ENCODE measurements at regions not wholly inside any gene's neighbourhood (a gene's known extent, or its start where the extent isn't known, plus 50 kb on each side); places are given as distances from the start of the nearest gene placed in this dataset.
"Not testable (repeated sequence)": the region's sequence is repeated elsewhere in the genome, so short reads cannot be mapped to it uniquely, and the experiment has no call there.

DNA sequence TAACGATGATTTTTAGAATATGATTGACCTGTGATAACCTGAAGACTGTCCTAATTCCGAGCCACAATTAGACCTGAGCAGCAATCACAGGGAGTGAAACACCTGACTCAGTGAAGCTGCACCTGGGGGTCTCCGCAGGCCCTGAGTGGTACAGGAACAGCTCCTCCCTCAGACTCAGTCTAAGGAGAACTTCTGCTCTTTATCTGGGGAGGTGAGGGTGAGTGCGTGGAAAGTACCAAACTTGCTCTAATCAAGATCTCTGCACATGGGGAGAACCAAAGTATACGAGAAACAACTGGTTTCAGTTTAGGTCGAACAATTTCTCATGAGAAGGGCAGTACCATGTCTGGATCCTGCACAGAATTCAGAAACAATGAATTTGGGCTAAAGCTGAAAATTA, 555.3 kb downstream of the TMEM121 start:
- H3K9me3 ChIP-seq (ENCODE audit: control insufficient read depth, low read length); H3K4me3 ChIP-seq (ENCODE audit: extremely low read depth, insufficient read depth, low read length, poor library complexity, severe bottlenecking); H3K4me1 ChIP-seq (ENCODE audit: control insufficient read depth, insufficient read depth, low read length, poor library complexity, severe bottlenecking); H3K27ac ChIP-seq (ENCODE audit: low read depth, low read length, severe bottlenecking); H3K36me3 ChIP-seq (ENCODE audit: control insufficient read depth, insufficient read depth, low read length): not testable (repeated sequence)
- WGBS, 2 experiments (ENCODE audit: insufficient coverage in 2 of 2), result no CpG with 5 or more reads among the region's 6 CpGs

DNA sequence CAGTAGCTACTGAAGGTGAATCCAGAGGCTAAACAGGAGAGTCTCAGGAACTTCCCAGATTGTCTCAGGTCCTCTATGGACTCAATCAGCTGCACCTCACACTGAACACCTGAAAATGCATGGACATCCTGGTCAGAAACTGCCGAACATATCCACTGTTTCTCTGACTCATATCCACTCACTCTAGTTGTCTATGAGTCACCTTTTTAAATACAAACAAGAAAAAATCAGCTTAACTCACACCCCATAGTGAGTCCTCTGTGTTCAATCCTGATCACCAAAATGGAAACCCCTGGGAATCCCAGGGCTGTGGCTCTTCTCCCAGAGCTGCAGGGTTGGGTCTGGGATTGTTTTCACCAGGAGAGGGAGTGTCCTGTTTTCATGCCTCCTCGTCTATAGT, 556.7 kb downstream of the TMEM121 start:
- no peaks in the 10 kb centered on the region for H3K4me1 ChIP-seq (ENCODE audit: control insufficient read depth, insufficient read depth, low read length, poor library complexity, severe bottlenecking)
- H3K4me3 ChIP-seq (ENCODE audit: extremely low read depth, insufficient read depth, low read length, poor library complexity, severe bottlenecking), result no peak overlapping the region
- H3K9me3 ChIP-seq (ENCODE audit: control insufficient read depth, low read length), result no peaks in the 10 kb centered on the region
- H3K27ac ChIP-seq (ENCODE audit: low read depth, low read length, severe bottlenecking), result no peak overlapping the region
- no CpG with 5 or more reads among the region's 2 CpGs for WGBS, 2 experiments (ENCODE audit: insufficient coverage in 2 of 2)
- no peaks in the 10 kb centered on the region for H3K36me3 ChIP-seq (ENCODE audit: control insufficient read depth, insufficient read depth, low read length)

DNA sequence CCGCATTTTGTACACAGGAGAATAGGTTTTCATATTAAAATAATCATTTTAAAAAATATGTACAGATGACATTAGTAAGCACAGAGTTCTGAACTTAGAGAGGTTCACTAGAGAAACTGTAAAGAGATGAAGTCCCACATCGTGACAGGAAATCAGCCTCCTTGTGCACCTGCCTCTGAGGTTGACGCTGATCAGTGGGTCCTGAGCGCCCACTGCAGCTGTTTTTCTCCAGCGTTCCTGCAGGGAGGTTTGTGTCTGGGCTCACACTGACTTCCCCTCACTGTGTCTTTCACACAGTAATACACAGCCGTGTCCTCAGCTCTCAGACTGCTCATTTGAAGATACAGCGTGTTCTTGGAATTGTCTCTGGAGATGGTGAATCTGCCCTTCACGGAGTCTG, 561.5 kb downstream of the TMEM121 start:
- H3K36me3 ChIP-seq (ENCODE audit: control insufficient read depth, insufficient read depth, low read length), result no peaks in the 10 kb centered on the region
- no peak overlapping the region for H3K27ac ChIP-seq (ENCODE audit: low read depth, low read length, severe bottlenecking)
- no peaks in the 10 kb centered on the region for H3K9me3 ChIP-seq (ENCODE audit: control insufficient read depth, low read length)
- no peaks in the 10 kb centered on the region for H3K4me1 ChIP-seq (ENCODE audit: control insufficient read depth, insufficient read depth, low read length, poor library complexity, severe bottlenecking)
- no CpG with 5 or more reads among the region's 8 CpGs for WGBS, 2 experiments (ENCODE audit: insufficient coverage in 2 of 2)
- no peak overlapping the region for H3K4me3 ChIP-seq (ENCODE audit: extremely low read depth, insufficient read depth, low read length, poor library complexity, severe bottlenecking)

DNA sequence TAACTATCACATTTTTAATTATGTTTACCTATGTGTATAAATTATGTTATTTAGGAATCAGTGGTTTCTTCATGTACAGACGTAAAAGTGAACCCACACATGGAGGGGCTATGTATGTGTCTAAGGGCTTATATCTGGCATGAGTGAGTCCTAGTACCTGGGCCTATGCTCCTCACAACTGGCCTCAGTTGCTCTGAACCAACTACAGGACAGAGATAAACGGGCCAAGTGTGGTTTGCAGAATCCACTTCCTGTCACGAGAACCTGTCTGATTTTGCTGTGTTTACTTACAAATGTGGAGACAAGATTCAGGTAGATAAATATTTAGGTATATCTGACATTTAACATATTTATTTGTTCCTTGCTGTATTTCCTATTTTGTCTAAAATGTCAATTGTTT, 562.5 kb downstream of the TMEM121 start:
- not testable (repeated sequence) for H3K9me3 ChIP-seq (ENCODE audit: control insufficient read depth, low read length); H3K4me3 ChIP-seq (ENCODE audit: extremely low read depth, insufficient read depth, low read length, poor library complexity, severe bottlenecking); H3K27ac ChIP-seq (ENCODE audit: low read depth, low read length, severe bottlenecking); H3K36me3 ChIP-seq (ENCODE audit: control insufficient read depth, insufficient read depth, low read length); H3K4me1 ChIP-seq (ENCODE audit: control insufficient read depth, insufficient read depth, low read length, poor library complexity, severe bottlenecking)
- WGBS, 2 experiments (ENCODE audit: insufficient coverage in 2 of 2), result no CpG with 5 or more reads among the region's 3 CpGs

DNA sequence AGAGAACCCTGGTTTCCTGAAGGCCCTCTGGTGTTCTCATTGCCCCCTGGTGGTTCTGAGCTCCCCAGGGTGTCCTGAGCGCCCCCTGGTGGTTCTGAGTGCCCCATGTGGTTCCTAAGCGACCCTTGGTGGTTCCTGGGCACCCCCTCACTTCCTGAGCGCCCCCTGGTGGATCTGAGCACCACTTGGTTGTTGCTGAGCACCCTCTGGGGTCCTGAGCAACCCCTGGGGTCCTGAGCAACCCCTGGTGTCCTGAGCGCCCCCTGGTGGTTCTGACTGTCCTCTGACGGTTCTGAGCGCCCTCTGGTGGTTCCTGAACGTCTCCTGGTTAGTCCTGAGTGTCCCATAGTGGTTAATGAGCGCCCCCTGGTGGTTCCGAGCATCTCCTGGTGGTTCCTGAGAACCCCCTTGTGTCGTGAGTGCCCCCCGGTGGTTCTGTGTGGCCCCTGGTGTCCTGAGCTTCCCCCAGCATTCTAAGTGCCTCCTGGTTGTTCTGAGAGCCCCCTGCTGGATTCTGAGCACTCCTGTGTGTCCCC, 568.3 kb downstream of the TMEM121 start:
- Histone ChIP-seq H3K4me1 (ENCODE audit: control insufficient read depth, insufficient read depth, low read length, poor library complexity, severe bottlenecking) (no peaks in the 10 kb centered on the region), H3K9me3 (ENCODE audit: control insufficient read depth, low read length) (no peaks in the 10 kb centered on the region), H3K36me3 (ENCODE audit: control insufficient read depth, insufficient read depth, low read length) (no peaks in the 10 kb centered on the region), H3K27ac (ENCODE audit: low read depth, low read length, severe bottlenecking) (no peak overlapping the region), H3K4me3 (ENCODE audit: extremely low read depth, insufficient read depth, low read length, poor library complexity, severe bottlenecking) (no peak overlapping the region)
- no CpG with 5 or more reads among the region's 11 CpGs for WGBS, 2 experiments (ENCODE audit: insufficient coverage in 2 of 2)

DNA sequence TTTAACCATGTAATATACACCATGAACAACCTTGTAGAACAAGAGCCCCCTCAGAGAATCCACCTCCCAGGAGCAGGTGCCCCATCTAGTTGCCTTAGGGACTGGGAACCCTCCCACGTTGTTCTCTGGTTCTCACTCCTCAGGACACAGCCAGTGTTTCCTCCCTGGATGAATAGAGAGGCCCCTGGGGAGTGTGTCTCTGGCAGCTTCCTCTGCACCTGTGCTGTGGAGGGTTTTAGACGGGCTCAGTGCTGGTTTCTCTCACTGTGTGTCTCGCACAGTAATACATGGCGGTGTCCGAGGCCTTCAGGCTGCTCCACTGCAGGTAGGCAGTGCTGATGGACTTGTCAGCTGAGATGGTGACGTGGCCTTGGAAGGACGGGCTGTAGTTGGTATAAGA, 581.3 kb downstream of the TMEM121 start:
- Histone ChIP-seq H3K4me3 (ENCODE audit: extremely low read depth, insufficient read depth, low read length, poor library complexity, severe bottlenecking) (no peak overlapping the region), H3K36me3 (ENCODE audit: control insufficient read depth, insufficient read depth, low read length) (no peaks in the 10 kb centered on the region), H3K27ac (ENCODE audit: low read depth, low read length, severe bottlenecking) (no peak overlapping the region), H3K9me3 (ENCODE audit: control insufficient read depth, low read length) (no peaks in the 10 kb centered on the region), H3K4me1 (ENCODE audit: control insufficient read depth, insufficient read depth, low read length, poor library complexity, severe bottlenecking) (no peaks in the 10 kb centered on the region)
- WGBS, 2 experiments (ENCODE audit: insufficient coverage in 2 of 2), result no CpG with 5 or more reads among the region's 7 CpGs

DNA sequence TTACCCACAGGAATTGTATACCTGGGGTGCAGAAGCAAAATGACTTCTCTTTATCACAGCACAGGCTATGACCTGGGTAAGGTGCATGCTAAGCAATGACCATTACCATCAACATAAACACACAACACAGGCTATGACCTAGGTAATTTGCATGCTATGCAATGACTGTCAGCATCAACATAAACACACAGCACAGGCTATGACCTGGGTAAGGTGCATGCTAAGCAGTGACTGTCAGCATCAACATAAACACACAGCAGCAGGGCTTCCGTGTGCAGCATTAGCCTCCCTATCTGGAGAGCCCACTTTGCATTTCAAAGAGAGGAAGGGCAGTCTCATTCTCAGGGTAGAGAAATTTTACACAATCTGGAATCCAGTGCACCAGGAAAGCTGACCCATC, 583.0 kb downstream of the TMEM121 start:
- Histone ChIP-seq H3K27ac (ENCODE audit: low read depth, low read length, severe bottlenecking) (no peak overlapping the region), H3K4me1 (ENCODE audit: control insufficient read depth, insufficient read depth, low read length, poor library complexity, severe bottlenecking) (no peaks in the 10 kb centered on the region), H3K9me3 (ENCODE audit: control insufficient read depth, low read length) (no peaks in the 10 kb centered on the region), H3K4me3 (ENCODE audit: extremely low read depth, insufficient read depth, low read length, poor library complexity, severe bottlenecking) (no peak overlapping the region), H3K36me3 (ENCODE audit: control insufficient read depth, insufficient read depth, low read length) (no peaks in the 10 kb centered on the region)
- WGBS, 2 experiments (ENCODE audit: insufficient coverage in 2 of 2), result no CpG with 5 or more reads among the region's 1 CpG

DNA sequence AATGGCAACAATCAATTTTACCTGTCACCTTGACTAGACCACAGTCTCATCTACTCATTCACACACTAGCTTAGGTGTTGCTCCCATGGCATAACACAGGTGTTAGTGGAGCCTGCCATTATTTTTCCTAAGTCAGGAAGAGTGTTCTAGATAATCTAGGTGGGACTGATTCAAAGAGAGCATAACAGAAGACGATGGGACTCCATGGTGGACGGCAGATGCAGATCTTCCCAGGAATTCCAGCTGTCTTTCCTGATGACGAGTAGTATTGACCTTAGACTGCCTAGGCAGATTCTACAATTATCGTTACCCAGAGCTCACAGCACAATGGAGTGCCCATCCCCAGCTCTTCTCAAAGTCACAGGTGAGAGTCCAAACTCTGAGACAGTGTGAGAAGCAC, 589.0 kb downstream of the TMEM121 start:
- no peak overlapping the region for H3K4me3 ChIP-seq (ENCODE audit: extremely low read depth, insufficient read depth, low read length, poor library complexity, severe bottlenecking)
- 52 to 57% methylated on average over 3 of the region's 4 CpGs for WGBS, 2 experiments (ENCODE audit: insufficient coverage in 2 of 2)
- no peaks in the 10 kb centered on the region for H3K36me3 ChIP-seq (ENCODE audit: control insufficient read depth, insufficient read depth, low read length)
- H3K9me3 ChIP-seq (ENCODE audit: control insufficient read depth, low read length), result peaks cover 30% of the 10 kb centered on the region
- no peak overlapping the region for H3K27ac ChIP-seq (ENCODE audit: low read depth, low read length, severe bottlenecking)
- no peaks in the 10 kb centered on the region for H3K4me1 ChIP-seq (ENCODE audit: control insufficient read depth, insufficient read depth, low read length, poor library complexity, severe bottlenecking)

DNA sequence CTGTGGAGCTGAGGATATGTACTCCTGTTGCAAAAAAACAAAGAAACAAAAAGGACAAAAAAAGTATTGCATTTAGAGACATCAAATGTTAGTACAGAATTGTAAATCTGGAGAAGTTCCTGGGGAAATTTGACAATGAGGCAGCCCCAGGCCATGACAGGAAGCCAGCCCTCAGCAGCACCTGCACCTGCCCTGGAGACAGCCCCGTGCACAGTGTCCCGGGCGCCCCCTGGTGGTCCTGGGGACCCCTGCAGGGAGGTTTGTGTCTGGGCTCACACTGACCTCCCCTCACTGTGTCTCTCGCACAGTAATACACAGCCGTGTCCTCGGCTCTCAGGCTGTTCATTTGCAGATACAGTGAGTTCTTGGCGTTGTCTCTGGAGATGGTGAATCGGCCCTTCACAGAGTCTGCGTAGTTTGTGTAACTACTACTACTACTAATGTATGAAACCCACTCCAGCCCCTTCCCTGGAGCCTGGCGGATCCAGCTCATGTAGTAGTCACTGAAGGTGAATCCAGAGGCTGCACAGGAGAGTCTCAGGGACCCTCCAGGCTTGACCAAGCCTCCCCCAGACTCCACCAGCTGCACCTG, 590.1 kb downstream of the TMEM121 start:
- 33% methylated on average over 1 of the region's 10 CpGs; no CpG with 5 or more reads in 1 of the 2 experiments for WGBS, 2 experiments (ENCODE audit: insufficient coverage in 2 of 2)

DNA sequence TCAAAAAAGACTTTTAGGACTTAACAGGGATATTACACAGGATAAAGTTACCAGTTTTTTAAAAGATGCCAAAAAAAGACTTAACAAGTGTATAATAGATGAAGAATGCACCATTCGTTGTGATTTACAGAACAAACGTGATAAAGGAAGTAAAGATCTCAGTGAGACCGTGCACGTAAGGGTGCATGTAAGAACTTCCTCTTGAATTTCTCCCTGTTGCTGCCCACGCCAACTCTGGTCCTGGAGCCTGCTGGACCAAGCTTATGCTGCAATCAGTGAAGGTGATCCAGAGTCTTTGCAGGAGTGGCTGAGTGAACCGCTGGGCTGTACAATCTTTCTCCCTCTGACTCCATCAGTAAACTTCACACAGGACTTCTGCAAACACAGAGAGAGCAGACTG, 593.7 kb downstream of the TMEM121 start:
- Histone ChIP-seq H3K27ac (ENCODE audit: low read depth, low read length, severe bottlenecking) (no peak overlapping the region), H3K9me3 (ENCODE audit: control insufficient read depth, low read length) (peaks cover 56% of the 10 kb centered on the region), H3K4me3 (ENCODE audit: extremely low read depth, insufficient read depth, low read length, poor library complexity, severe bottlenecking) (no peak overlapping the region), H3K4me1 (ENCODE audit: control insufficient read depth, insufficient read depth, low read length, poor library complexity, severe bottlenecking) (no peaks in the 10 kb centered on the region), H3K36me3 (ENCODE audit: control insufficient read depth, insufficient read depth, low read length) (no peaks in the 10 kb centered on the region)
- WGBS, 2 experiments (ENCODE audit: insufficient coverage in 2 of 2), result 56 to 65% methylated on average over 5 of the region's 6 CpGs

More for the DNA sequence above, 590.1 kb downstream of the TMEM121 start:
- H3K27ac ChIP-seq (ENCODE audit: low read depth, low read length, severe bottlenecking); H3K36me3 ChIP-seq (ENCODE audit: control insufficient read depth, insufficient read depth, low read length); H3K4me3 ChIP-seq (ENCODE audit: extremely low read depth, insufficient read depth, low read length, poor library complexity, severe bottlenecking); H3K4me1 ChIP-seq (ENCODE audit: control insufficient read depth, insufficient read depth, low read length, poor library complexity, severe bottlenecking): not testable (repeated sequence)
- peaks cover 36% of the 10 kb centered on the region for H3K9me3 ChIP-seq (ENCODE audit: control insufficient read depth, low read length)

DNA sequence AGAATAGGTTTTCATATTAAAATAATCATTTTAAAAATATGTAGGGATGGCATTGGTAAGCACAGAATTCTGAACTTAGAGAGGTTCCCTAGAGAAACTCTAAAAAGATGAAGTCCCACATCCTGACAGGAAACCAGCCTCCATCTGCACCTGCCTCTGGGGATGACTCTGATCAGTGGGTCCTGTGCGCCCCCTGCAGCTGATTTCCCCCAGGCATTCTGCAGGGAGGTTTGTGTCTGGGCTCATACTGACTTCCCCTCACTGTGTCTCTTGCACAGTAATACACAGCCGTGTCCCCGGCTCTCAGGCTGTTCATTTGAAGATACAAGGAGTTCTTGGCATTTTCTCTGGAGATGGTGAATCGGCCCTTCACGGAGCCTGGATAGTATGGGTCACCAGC, 602.9 kb downstream of the TMEM121 start:
- WGBS, 2 experiments (ENCODE audit: insufficient coverage in 2 of 2), result 76 to 82% methylated on average over 5 of the region's 5 CpGs
- H3K27ac ChIP-seq (ENCODE audit: low read depth, low read length, severe bottlenecking), result no peak overlapping the region
- H3K4me3 ChIP-seq (ENCODE audit: extremely low read depth, insufficient read depth, low read length, poor library complexity, severe bottlenecking), result no peak overlapping the region
- peaks cover 56% of the 10 kb centered on the region for H3K9me3 ChIP-seq (ENCODE audit: control insufficient read depth, low read length)
- no peaks in the 10 kb centered on the region for H3K4me1 ChIP-seq (ENCODE audit: control insufficient read depth, insufficient read depth, low read length, poor library complexity, severe bottlenecking)
- no peaks in the 10 kb centered on the region for H3K36me3 ChIP-seq (ENCODE audit: control insufficient read depth, insufficient read depth, low read length)
